OCI-LY1 (cell line): ENCODE measurements at regions not wholly inside any gene's neighbourhood (a gene's known extent, or its start where the extent isn't known, plus 50 kb on each side); places are given as distances from the start of the nearest gene placed in this dataset.

Source experiments
- H2AFZ ChIP-seq: fragments of 200-600 bp; sonication (generic), shearing (Covaris generic); 2 replicates; pipeline ENCODE4 v1.6.0; 2014; ENCODE audit warnings: antibody characterized with exemption, mild to moderate bottlenecking, low read length
- H3F3A ChIP-seq: fragments of 200-600 bp; sonication (generic), shearing (Covaris generic); 2 replicates; pipeline ENCODE4 v1.6.0; 2014; ENCODE audit warnings: mild to moderate bottlenecking, antibody characterized with exemption, low read length, moderate library complexity; ENCODE audit not compliant: insufficient read depth
- H3K27ac ChIP-seq: fragments of 200-600 bp; sonication (generic); 2 replicates; pipeline ENCODE4 v1.5.1; 2014; ENCODE audit warnings: low read length, mixed run types, mild to moderate bottlenecking, low read depth; ENCODE audit not compliant: poor library complexity, severe bottlenecking
- H3K27me3 ChIP-seq: fragments of 200-600 bp; sonication (generic); 2 replicates; pipeline ENCODE4 v1.6.0; 2014; ENCODE audit warnings: antibody characterized with exemption, mild to moderate bottlenecking, low read length, moderate library complexity; ENCODE audit not compliant: insufficient read depth
- H3K36me3 ChIP-seq: fragments of 200-600 bp; sonication (generic); 2 replicates; pipeline ENCODE4 v1.6.1; 2014; ENCODE audit warnings: mild to moderate bottlenecking, antibody characterized with exemption, low read length, moderate library complexity, mixed read lengths; ENCODE audit not compliant: insufficient read depth
- H3K4me1 ChIP-seq: fragments of 200-600 bp; sonication (generic); 2 replicates; pipeline ENCODE4 v1.5.1; 2014; ENCODE audit warnings: mild to moderate bottlenecking, low read length, moderate library complexity; ENCODE audit not compliant: insufficient read depth, severe bottlenecking
- H3K4me2 ChIP-seq: fragments of 200-600 bp; sonication (generic), shearing (Covaris generic); 2 replicates; pipeline ENCODE4 v1.6.1; 2014; ENCODE audit warnings: low read length
- H3K4me3 ChIP-seq: fragments of 200-600 bp; sonication (generic); 2 replicates; pipeline ENCODE4 v1.5.1; 2014; ENCODE audit warnings: low read length, low read depth, mild to moderate bottlenecking, mixed read lengths; ENCODE audit not compliant: poor library complexity, severe bottlenecking
- H3K79me2 ChIP-seq: fragments of 200-600 bp; shearing (Covaris generic); 2 replicates; pipeline ENCODE4 v1.6.1; 2016; ENCODE audit warnings: mixed run types, low read length, mixed read lengths; ENCODE audit not compliant: insufficient read depth
- H3K9ac ChIP-seq: fragments of 200-600 bp; sonication (generic), shearing (Covaris generic); 2 replicates; pipeline ENCODE4 v1.6.1; 2014; ENCODE audit warnings: mild to moderate bottlenecking, low read length, mixed read lengths
- H3K9me2 ChIP-seq: fragments of 200-600 bp; sonication (generic), shearing (Covaris generic); 2 replicates; pipeline ENCODE4 v1.6.1; 2014; ENCODE audit warnings: low read depth, mild to moderate bottlenecking, low read length, mixed read lengths
- H3K9me3 ChIP-seq: fragments of 200-600 bp; shearing (Covaris generic); 2 replicates; pipeline ENCODE4 v1.6.1; 2014; ENCODE audit warnings: low read length, mixed read lengths
- H4K20me1 ChIP-seq: fragments of 200-600 bp; sonication (generic), shearing (Covaris generic); 2 replicates; pipeline ENCODE4 v1.6.0; 2016; ENCODE audit warnings: mild to moderate bottlenecking, low read length; ENCODE audit not compliant: insufficient read depth
- CTCF ChIP-seq: fragments of 200-600 bp; sonication (generic), shearing (Covaris generic); IDR thresholded peaks from 2 replicates; pipeline ENCODE4 v1.5.1; 2017; ENCODE audit warnings: mild to moderate bottlenecking, antibody characterized with exemption, low read length, moderate library complexity, mixed read lengths
- EZH2 ChIP-seq: fragments of 200-600 bp; sonication (generic), shearing (Covaris generic); IDR thresholded peaks from 2 replicates; pipeline ENCODE4 v1.8.0; 2017; ENCODE audit warnings: borderline replicate concordance, mixed run types, mild to moderate bottlenecking, antibody characterized with exemption, low read length, moderate library complexity, mixed read lengths

- Histone ChIP-seq H3K4me3 (no peak overlapping the region), H3K4me2 (no peak overlapping the region), H3K27ac (no peak overlapping the region), H3K4me1 (no peaks in the 10 kb centered on the region), H3K9me3 (no peaks in the 10 kb centered on the region), H2AFZ (no peak overlapping the region), H4K20me1 (no peaks in the 10 kb centered on the region), H3F3A (no peaks in the 10 kb centered on the region), H3K36me3 (no peaks in the 10 kb centered on the region), H3K79me2 (no peaks in the 10 kb centered on the region), H3K9me2 (no peaks in the 10 kb centered on the region), H3K27me3 (no peaks in the 10 kb centered on the region), H3K9ac (no peak overlapping the region)
- TF ChIP-seq EZH2 = no peak
- TF ChIP-seq CTCF = no peak
Observed at GRCh38 chr5:32960340-32961058, 249.4 kb downstream of the NPR3 start.

GRCh38 chr5:32961059-32961415 lies 249.9 kb downstream of the NPR3 start:
- no peak overlapping the region for H3K4me2 ChIP-seq
- no peaks in the 10 kb centered on the region for H3F3A ChIP-seq
- H3K4me3 ChIP-seq = no peak overlapping the region
- H3K27me3 ChIP-seq = no peaks in the 10 kb centered on the region
- H3K4me1 ChIP-seq = no peaks in the 10 kb centered on the region
- H3K79me2 ChIP-seq = no peaks in the 10 kb centered on the region
- no peaks in the 10 kb centered on the region for H3K9me2 ChIP-seq
- H3K9ac ChIP-seq = no peak overlapping the region
- H3K27ac ChIP-seq = no peak overlapping the region
- no peaks in the 10 kb centered on the region for H3K36me3 ChIP-seq
- TF ChIP-seq CTCF (no peak), EZH2 (no peak)
- no peak overlapping the region for H2AFZ ChIP-seq
- no peaks in the 10 kb centered on the region for H3K9me3 ChIP-seq
- H4K20me1 ChIP-seq = no peaks in the 10 kb centered on the region

- TF ChIP-seq CTCF = no peak
- no peak for TF ChIP-seq EZH2
- H3K27ac ChIP-seq = no peak overlapping the region
- no peaks in the 10 kb centered on the region for H3K9me2 ChIP-seq
- H3F3A ChIP-seq = no peaks in the 10 kb centered on the region
- H3K27me3 ChIP-seq = no peaks in the 10 kb centered on the region
- no peak overlapping the region for H3K4me2 ChIP-seq
- H4K20me1 ChIP-seq = no peaks in the 10 kb centered on the region
- H3K79me2 ChIP-seq = no peaks in the 10 kb centered on the region
- no peak overlapping the region for H3K4me3 ChIP-seq
- H2AFZ ChIP-seq = no peak overlapping the region
- no peaks in the 10 kb centered on the region for H3K9me3 ChIP-seq
- no peaks in the 10 kb centered on the region for H3K36me3 ChIP-seq
- H3K4me1 ChIP-seq = no peaks in the 10 kb centered on the region
- no peak overlapping the region for H3K9ac ChIP-seq
Observed at GRCh38 chr5:32964261-32964660, 253.1 kb downstream of the NPR3 start.
